Stimulated activated CD8-positive, alpha-beta memory T cell treated with anti-CD3 and anti-CD28 coated beads, Interleukin-12 subunit alpha, Interleukin-12 subunit beta, amount 100 ng/mL, for 24 hours (primary cell): ENCODE measurements at regions not wholly inside any gene's neighbourhood (a gene's known extent, or its start where the extent isn't known, plus 50 kb on each side); places are given as distances from the start of the nearest gene placed in this dataset.

ENCODE experiments used
- DNase-seq: peaks from one replicate; pipeline ENCODE4 v3.0.0-alpha.2; 2020; ENCODE audit errors: extremely low read depth

- DNase-seq = no peak
These were observed 163.9 kb downstream of the PIK3R1 start for GRCh38 chr5:68379275-68380036.

- DNase-seq = no peak
These were observed 164.5 kb downstream of the PIK3R1 start for GRCh38 chr5:68380078-68380477.

- no peak for DNase-seq
These were observed 165.5 kb downstream of the PIK3R1 start for GRCh38 chr5:68381060-68381459.

- DNase-seq = no peak
These were observed 166.4 kb downstream of the PIK3R1 start for GRCh38 chr5:68381909-68382308.

- no peak for DNase-seq
These were observed 167.1 kb downstream of the PIK3R1 start for GRCh38 chr5:68382640-68383039.

GRCh38 chr5:68383888-68384310, 168.3 kb downstream of the PIK3R1 start:
- DNase-seq = no peak

GRCh38 chr5:68384936-68385594, 169.5 kb downstream of the PIK3R1 start:
- DNase-seq = no peak

- DNase-seq = no peak
These were observed 170.4 kb downstream of the PIK3R1 start for GRCh38 chr5:68385936-68386335.

GRCh38 chr5:68387074-68387796, 171.7 kb downstream of the PIK3R1 start:
- DNase-seq = no peak

- no peak for DNase-seq
These were observed 174.1 kb downstream of the PIK3R1 start for GRCh38 chr5:68389618-68390017.

GRCh38 chr5:68392617-68393016, 177.1 kb downstream of the PIK3R1 start:
- DNase-seq = no peak

GRCh38 chr5:68395302-68395701, 179.7 kb downstream of the PIK3R1 start:
- DNase-seq = no peak

GRCh38 chr5:68395926-68396511, 180.5 kb downstream of the PIK3R1 start:
- DNase-seq = no peak

GRCh38 chr5:68396722-68397121, 181.2 kb downstream of the PIK3R1 start:
- no peak for DNase-seq

- DNase-seq = no peak
These were observed 182.7 kb downstream of the PIK3R1 start for GRCh38 chr5:68398146-68398812.

GRCh38 chr5:68403301-68403700, 187.7 kb downstream of the PIK3R1 start:
- no peak for DNase-seq

GRCh38 chr5:68404246-68404645, 188.7 kb downstream of the PIK3R1 start:
- no peak for DNase-seq

- DNase-seq = no peak
These were observed 189.6 kb downstream of the PIK3R1 start for GRCh38 chr5:68405026-68405684.

GRCh38 chr5:68405784-68406743, 190.5 kb downstream of the PIK3R1 start:
- no peak for DNase-seq

GRCh38 chr5:68406767-68407241, 191.2 kb downstream of the PIK3R1 start:
- no peak for DNase-seq
